NCI-H1092 (cell line): ENCODE measurements at regions not wholly inside any gene's neighbourhood (a gene's known extent, or its start where the extent isn't known, plus 50 kb on each side); places are given as distances from the start of the nearest gene placed in this dataset.

Experiments
- DNase-seq: peaks from one replicate; lab custom pipeline; 2025; lab: John Stamatoyannopoulos, UW

DNA sequence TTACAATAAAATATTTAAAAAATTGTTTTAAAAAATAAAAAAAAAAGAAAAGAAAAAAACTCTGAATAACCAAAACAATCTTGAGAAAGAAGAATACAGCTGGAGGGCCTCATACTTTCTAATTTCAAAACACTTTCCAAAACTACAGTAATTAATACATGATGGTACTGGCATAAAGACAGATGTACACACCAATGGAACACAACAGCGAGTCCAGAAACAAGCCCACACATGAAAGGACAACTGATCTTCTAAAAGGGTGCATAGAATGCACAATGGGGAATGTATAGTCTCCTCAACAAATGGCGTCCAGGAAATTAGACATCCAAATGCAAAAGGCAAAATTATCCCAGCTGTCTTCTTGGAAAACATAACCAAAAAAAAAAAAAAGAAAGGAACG is 99.6 kb downstream of the LURAP1L start:
- no peak for DNase-seq

DNA sequence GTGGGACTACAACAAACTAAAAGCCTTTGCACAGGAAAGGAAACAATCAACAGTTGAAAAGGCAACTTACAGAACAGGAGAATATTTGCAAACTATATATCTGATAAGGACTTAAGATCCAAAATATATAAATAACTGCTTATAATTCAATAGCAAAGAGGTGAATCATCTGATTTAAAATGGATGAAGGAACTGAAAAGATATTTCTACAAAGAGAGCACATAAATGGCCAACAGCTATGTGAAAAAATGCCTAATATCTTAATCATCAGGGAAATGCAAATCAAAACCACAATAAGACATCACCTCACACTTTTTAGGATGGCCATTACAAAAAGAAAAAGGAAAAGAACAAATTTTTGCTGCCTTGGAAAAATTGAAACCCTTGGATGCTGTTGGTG is 100.4 kb downstream of the LURAP1L start:
- no peak for DNase-seq

DNA sequence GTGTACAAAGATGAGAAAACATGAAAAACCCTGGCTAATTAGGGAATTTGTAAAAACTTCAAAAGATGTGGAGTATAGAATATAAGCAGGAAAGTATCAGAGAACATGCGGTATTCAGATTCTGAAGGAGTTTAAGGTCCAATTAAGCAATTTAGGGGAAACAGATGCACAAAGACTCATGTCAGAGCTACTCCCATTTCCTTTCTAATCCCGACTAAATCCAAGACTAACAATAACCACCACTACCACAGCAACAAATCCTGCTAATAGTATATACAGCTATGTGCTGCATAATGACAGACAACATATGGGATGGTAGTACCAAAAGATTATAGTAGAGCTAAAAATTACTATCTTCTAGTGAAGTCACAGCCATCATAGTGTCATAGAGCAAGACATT is 102.1 kb downstream of the LURAP1L start:
- no peak for DNase-seq

GRCh38 chr9:12878351-12878978 is 103.6 kb downstream of the LURAP1L start:
- DNase-seq = no peak

DNA sequence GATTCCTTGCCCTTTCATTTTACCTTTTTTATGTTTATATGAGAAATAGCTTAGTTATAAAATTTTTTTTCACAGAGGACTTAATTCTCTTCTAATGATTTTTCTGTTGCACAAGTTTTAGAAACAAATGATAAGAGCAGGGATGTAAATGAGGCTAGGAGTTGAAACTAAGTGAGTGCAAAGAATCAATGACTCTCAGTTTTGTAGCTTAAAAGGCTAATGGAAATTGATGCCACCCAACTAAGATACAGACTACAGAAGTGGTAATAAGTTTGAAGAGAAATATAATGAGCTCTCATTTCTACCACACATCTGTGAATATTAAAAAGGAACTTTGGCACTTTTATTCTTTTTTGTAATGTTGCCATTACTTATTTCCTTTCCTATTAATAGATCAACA is 105.1 kb downstream of the LURAP1L start:
- DNase-seq = no peak

DNA sequence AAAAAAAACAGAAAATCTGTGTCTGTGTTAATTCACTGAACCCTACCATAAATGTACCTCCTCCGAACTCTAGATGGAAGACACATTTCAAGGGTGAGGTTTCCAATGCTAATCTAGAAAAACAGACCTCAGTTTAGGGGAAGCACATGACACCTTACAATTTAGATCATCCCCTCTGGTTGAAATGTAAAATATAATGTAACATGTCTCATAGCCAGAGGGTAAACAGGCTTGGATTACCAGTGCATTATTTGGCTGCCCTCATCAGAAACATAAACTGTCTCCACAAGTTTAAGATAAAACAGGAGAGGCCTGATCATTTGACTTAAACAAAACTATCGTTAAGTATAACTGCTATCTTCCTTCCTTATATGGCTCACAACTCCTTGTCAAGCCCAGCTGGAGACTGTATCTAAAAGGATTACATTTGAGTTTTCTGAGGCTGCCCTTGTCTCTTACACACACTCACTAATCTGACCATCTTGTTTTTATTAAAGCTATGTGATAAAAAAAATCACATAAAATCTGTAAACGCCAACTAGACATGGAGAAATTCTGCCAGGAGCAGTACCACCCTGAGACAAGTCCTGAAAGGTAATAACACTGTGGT is 105.7 kb downstream of the LURAP1L start:
- no peak for DNase-seq

DNA sequence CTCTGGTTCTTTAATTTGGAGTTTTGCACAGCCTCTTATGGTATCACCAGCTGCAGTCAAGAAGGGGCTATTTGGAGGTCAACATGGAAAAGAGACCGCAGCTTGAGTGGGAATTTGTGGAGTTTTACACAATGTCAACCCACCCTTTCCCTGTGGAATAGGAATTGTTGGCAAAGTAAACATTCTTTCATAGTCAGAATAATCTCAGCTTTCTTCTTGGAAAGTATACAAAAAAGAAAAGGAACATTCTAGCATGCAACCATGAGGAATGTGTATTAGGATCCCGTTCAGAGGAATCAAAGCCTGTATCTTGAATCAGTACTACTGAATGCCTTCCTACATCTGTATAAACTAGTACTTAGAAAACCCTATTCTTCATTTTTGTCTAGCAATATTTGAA is 107.6 kb downstream of the LURAP1L start:
- DNase-seq = no peak

- peak; percentile 25 for DNase-seq
Observed at GRCh38 chr9:12884736-12885395, 110.0 kb downstream of the LURAP1L start.

- DNase-seq = no peak
Observed at GRCh38 chr9:12889402-12890106, 114.7 kb downstream of the LURAP1L start.

- no peak for DNase-seq
Observed at GRCh38 chr9:12891588-12891987, 116.8 kb downstream of the LURAP1L start.

GRCh38 chr9:12903316-12903715 is 128.5 kb downstream of the LURAP1L start:
- DNase-seq = no peak

DNA sequence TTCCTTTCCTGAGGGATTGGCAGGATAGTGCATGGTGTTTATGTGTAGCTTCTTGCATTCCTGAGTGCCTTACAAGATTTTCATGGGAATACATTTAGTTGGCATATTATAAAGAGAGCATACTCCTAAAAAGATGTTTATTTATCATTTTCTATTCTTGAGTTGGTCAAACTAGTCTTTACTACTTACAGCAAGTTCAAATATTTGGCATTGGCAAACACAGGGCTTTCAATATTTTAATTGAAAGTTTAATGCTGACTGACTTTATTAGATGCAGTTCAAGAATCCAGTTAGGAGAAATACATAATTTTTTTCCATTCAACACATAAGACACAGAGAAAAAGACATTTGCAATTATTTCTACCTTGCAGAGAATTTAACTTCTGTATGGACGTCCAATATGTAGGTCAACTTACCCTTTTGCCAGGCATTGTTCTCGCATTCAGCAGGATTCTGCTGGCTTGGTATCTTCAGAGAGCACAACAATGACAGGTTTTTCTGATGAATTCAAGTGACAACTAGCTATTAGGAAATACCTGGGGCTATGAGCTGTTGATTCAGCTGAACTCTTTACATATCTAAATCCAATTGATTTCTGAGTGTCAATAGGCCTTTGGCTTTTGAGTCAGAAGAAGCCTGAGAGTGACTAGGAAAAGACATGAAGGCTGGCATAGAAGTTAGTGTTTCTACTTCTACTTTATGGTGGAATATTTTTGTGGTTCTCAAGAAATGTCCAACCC is 129.6 kb downstream of the LURAP1L start:
- DNase-seq = no peak

DNA sequence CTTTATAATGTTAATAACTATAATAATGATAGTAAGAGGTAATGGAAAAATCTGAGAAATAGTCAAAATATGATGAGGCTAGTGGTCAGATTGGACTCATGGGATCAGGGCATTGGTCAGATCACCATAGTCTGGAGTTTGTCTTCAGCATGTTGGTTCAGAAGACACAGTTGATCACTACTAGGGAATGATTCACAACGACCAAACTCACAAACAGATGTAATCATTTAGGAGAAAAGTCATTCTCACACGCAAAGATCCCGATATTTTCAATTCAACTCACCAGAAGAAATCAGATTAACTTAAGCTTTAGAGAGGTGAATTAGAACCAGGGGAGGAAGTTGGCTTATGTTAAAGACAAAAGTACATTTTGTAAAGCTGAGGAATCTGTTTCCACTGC is 131.8 kb downstream of the LURAP1L start:
- no peak for DNase-seq

DNA sequence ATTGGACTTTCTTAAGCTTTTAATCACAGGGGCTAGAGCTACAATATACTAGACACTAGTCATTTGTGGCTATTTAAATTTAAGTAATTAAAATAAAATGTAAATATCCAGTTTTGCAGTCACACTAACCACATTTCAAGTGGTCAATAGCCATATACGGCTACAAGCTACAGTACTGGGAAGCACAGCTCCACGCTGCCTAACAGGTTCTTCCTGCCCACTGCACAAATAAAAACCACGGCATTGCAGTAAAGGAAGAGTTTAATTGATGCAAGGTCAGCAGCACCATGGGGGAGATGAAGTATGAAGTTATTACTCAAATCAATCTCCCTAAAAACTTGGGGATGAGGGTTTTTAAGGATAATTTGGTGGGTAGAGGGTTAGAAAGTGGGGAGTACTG is 134.1 kb downstream of the LURAP1L start:
- DNase-seq = no peak

DNA sequence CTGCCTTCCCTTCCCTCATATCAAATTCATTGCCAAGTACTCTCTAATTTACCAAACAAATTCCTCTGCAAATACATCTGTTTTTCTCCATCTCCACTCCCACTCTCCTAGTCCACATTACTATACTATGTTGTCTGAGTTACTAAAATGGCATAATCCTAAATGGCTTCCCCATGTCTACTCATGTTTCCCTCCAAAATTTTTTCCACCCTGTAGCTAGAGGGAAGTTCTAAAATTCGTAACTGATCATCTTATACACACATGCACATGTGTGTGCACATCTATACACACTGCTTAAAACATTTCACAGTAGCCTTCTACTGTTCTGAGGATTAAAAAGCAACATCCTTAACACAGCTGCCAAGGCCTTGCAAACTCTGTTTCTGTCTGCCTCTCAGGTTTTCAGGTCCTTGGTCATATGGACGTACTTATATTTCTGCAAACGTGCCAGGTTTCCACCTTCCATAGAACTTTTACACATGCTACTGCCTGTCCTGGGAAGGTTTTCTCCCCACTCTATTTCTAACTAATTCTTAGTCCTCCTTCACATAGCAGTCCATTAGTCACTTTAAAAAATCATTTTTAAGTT is 140.6 kb downstream of the LURAP1L start:
- no peak for DNase-seq

DNA sequence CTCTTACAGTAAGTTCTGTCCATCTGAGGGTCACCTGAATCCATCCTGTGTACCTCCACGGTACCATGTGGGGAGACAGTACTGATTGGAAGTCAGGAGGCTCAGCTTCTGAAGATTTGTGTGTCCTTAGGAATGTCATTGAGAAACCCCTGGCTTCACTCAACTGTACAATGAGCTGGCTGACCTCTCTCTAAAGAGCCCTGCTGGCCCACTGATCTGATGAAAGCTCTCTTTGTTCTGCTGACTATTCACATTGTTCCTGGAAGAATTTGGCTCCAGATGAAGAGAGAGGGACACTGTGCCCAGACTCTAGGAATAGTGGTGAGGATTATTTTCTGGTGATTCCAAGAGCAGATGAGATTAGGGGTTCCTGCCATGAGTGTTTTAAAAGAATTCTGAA is 141.2 kb downstream of the LURAP1L start:
- no peak for DNase-seq

DNA sequence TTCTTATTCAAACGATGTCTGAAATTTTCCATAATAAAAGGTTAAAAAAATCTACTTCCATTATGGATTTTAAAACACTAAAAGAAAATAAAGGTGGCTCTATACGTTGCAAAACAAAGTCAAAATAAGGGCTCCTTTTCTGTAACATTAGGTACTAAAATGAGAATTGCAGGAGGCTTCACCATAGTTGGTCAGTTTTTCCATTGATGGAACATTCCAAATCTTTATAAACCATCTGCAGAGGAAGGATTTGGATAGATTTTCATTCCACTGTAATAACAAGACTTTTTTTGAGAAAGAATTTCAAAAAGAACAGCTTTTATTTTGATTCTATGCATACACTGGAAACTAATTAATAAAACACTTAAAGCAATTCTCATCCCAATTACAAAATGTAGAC is 145.6 kb downstream of the LURAP1L start:
- DNase-seq = no peak

DNA sequence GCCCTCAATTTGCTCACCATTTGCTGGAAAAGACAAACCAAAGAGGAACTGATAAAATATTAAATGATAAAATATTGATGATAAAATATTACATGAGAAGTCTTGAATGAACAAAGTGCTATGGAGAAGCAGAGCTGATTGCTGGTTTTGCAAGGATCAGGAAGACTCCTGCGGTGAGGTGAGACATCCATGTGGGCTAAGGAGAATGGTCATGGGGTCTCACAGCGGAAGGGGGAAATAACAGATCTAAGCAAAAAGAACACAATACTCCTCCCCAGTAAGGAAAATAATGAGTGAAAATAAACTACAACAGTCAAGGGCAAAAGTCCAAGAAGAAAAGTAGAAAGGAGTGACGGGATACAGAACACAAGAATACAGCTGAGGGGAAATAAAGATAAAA is 146.8 kb downstream of the LURAP1L start:
- DNase-seq = no peak

DNA sequence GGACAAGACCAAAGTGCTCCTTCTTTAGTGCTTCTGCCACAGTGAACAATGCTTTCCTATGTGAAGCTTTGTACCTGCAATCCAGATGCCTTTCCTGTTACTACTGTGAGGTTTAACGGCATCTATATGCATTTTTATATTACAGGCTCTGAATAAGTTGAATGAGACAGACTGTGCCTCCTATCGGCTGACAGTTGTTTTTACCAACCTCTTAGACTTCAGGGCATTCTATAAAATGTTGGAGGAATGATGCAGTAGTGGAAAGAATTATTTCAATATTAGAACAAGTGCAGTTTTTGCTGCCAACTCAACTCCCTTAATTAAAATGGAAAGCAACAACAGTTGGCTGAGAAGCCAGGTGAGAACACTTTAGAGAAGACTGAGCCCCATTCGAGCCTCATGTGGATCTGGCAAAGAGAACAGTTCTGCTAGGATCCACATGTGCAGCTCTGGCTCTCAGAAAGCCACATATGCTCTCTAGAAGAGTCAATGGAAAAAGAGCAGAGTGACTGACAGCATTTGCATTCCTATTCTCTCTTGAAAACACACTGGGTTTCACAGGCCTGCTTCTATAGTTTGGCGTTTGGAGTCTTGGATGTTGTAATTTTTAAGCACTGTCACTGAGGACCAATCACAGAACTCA is 147.5 kb downstream of the LURAP1L start:
- no peak for DNase-seq

GRCh38 chr9:12923468-12924009 is 148.7 kb downstream of the LURAP1L start:
- no peak for DNase-seq

- DNase-seq = no peak
Observed at GRCh38 chr9:12930906-12931305, 156.1 kb downstream of the LURAP1L start.
